NCI-H460 (cell line): ENCODE measurements at regions not wholly inside any gene's neighbourhood (a gene's known extent, or its start where the extent isn't known, plus 50 kb on each side); places are given as distances from the start of the nearest gene placed in this dataset.
"Not testable (repeated sequence)": the region's sequence is repeated elsewhere in the genome, so short reads cannot be mapped to it uniquely, and the experiment has no call there.

Experiments used
- DNase-seq: peaks from one replicate; pipeline ENCODE4 v3.0.0-alpha.2; 2016; ENCODE audit warnings: low read depth; ENCODE audit errors: extremely low read depth

- DNase-seq = no peak
Measured at GRCh38 chr14:103186909-103187586, 63.8 kb downstream of the TNFAIP2 start.

GRCh38 chr14:103187911-103188310, 64.7 kb downstream of the TNFAIP2 start:
- no peak for DNase-seq

GRCh38 chr14:103188810-103189480, 65.7 kb downstream of the TNFAIP2 start:
- no peak for DNase-seq

GRCh38 chr14:103189481-103190470, 66.5 kb downstream of the TNFAIP2 start:
- DNase-seq = no peak

GRCh38 chr14:103190741-103191140, 67.5 kb downstream of the TNFAIP2 start:
- DNase-seq = no peak

GRCh38 chr14:103191844-103192243, 68.6 kb downstream of the TNFAIP2 start:
- DNase-seq = no peak

GRCh38 chr14:103192246-103192840, 69.1 kb downstream of the TNFAIP2 start:
- DNase-seq = no peak

- not testable (repeated sequence) for DNase-seq
Measured at GRCh38 chr14:103192861-103193260, 69.6 kb downstream of the TNFAIP2 start.

- not testable (repeated sequence) for DNase-seq
Measured at GRCh38 chr14:103193491-103193890, 70.2 kb downstream of the TNFAIP2 start.

GRCh38 chr14:103194256-103195045, 71.2 kb downstream of the TNFAIP2 start:
- DNase-seq = peak; percentile 13

GRCh38 chr14:103195828-103196615, 72.8 kb downstream of the TNFAIP2 start:
- no peak for DNase-seq

- no peak for DNase-seq
Measured at GRCh38 chr14:103196716-103197115, 73.5 kb downstream of the TNFAIP2 start.

GRCh38 chr14:103198131-103199105, 75.2 kb downstream of the TNFAIP2 start:
- DNase-seq = peak; percentile 20

- no peak for DNase-seq
Measured at GRCh38 chr14:103199124-103199523, 75.9 kb downstream of the TNFAIP2 start.

- DNase-seq = no peak
Measured at GRCh38 chr14:103201801-103202200, 78.5 kb downstream of the TNFAIP2 start.

- no peak for DNase-seq
Measured at GRCh38 chr14:103204852-103205540, 81.7 kb downstream of the TNFAIP2 start.

- no peak for DNase-seq
Measured at GRCh38 chr14:103205541-103205906, 82.3 kb downstream of the TNFAIP2 start.
